ENCODE measurements at regions not wholly inside any gene's neighbourhood (a gene's known extent, or its start where the extent isn't known, plus 50 kb on each side); places are given as distances from the start of the nearest gene placed in this dataset.

DNA sequence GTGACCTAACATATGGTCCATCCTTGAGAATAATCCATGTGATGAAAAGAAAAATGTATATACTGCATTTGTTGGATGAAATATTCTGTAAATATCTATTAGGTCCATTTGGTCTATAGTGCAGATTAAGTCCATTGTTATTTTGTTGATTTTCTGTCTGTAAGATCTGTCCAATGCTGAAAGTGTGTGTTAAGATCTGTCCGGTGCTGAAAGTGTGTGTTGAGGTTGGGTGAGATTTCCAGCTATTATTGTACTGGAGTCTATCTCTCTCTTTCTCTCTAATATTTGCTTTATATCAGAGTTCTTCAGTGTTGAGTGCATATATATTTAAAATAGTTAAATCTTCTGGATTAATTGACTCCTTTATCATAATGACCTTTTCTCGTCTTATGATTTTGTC, 828.8 kb upstream of the CRIM1 start:
- TF ChIP-seq, protein P1, sequence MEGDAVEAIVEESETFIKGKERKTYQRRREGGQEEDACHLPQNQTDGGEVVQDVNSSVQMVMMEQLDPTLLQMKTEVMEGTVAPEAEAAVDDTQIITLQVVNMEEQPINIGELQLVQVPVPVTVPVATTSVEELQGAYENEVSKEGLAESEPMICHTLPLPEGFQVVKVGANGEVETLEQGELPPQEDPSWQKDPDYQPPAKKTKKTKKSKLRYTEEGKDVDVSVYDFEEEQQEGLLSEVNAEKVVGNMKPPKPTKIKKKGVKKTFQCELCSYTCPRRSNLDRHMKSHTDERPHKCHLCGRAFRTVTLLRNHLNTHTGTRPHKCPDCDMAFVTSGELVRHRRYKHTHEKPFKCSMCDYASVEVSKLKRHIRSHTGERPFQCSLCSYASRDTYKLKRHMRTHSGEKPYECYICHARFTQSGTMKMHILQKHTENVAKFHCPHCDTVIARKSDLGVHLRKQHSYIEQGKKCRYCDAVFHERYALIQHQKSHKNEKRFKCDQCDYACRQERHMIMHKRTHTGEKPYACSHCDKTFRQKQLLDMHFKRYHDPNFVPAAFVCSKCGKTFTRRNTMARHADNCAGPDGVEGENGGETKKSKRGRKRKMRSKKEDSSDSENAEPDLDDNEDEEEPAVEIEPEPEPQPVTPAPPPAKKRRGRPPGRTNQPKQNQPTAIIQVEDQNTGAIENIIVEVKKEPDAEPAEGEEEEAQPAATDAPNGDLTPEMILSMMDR (conservative IDR thresholded peaks at IDR 0.05; ENCODE audit: low read depth, low read length), result no peak
- TF ChIP-seq EZH2 (IDR thresholded peaks at IDR 0.05; ENCODE audit: low read length, unreplicated experiment), result no peak
- no peak for TF ChIP-seq EZH2phosphoT487 (IDR thresholded peaks at IDR 0.05; ENCODE audit: borderline replicate concordance, low read length)
